Loucy (cell line): ENCODE measurements at regions not wholly inside any gene's neighbourhood (a gene's known extent, or its start where the extent isn't known, plus 50 kb on each side); places are given as distances from the start of the nearest gene placed in this dataset.

Source experiments
- H2AFZ ChIP-seq: fragments of 200-600 bp; sonication (generic); 2 replicates; pipeline ENCODE4 v1.6.0; 2016; ENCODE audit warnings: antibody characterized with exemption, mild to moderate bottlenecking, low read length, moderate library complexity
- H3F3A ChIP-seq: fragments of 200-600 bp; 2 replicates; pipeline ENCODE4 v1.6.0; 2016; ENCODE audit warnings: antibody characterized with exemption, low read depth, mild to moderate bottlenecking
- H3K27me3 ChIP-seq: fragments of 200-600 bp; sonication (generic); 2 replicates; pipeline ENCODE4 v1.6.1; 2014; ENCODE audit warnings: low read length, mild to moderate bottlenecking; ENCODE audit not compliant: insufficient read depth, poor library complexity, severe bottlenecking
- H3K36me3 ChIP-seq: fragments of 200-600 bp; sonication (generic); 2 replicates; pipeline ENCODE4 v1.6.1; 2016; ENCODE audit warnings: low read length; ENCODE audit not compliant: insufficient read depth
- H3K4me1 ChIP-seq: fragments of 200-600 bp; sonication (generic); 2 replicates; pipeline ENCODE4 v1.5.1; 2014; ENCODE audit warnings: low read length, mild to moderate bottlenecking; ENCODE audit not compliant: insufficient read depth, poor library complexity, severe bottlenecking
- H3K4me2 ChIP-seq: fragments of 200-600 bp; sonication (generic); 2 replicates; pipeline ENCODE4 v1.6.0; 2014; ENCODE audit warnings: antibody characterized with exemption, low read length, low read depth, mild to moderate bottlenecking; ENCODE audit not compliant: poor library complexity, severe bottlenecking
- H3K4me3 ChIP-seq: fragments of 200-600 bp; sonication (generic); 2 replicates; pipeline ENCODE4 v1.5.1; 2014; ENCODE audit warnings: low read length, mild to moderate bottlenecking, mixed read lengths; ENCODE audit not compliant: poor library complexity, severe bottlenecking
- H3K79me2 ChIP-seq: fragments of 200-600 bp; sonication (generic); 2 replicates; pipeline ENCODE4 v1.6.1; 2014; ENCODE audit warnings: low read length; ENCODE audit not compliant: insufficient read depth
- H3K9ac ChIP-seq: fragments of 200-600 bp; sonication (generic); 2 replicates; pipeline ENCODE4 v1.6.0; 2014; ENCODE audit warnings: mild to moderate bottlenecking, low read depth, low read length, moderate library complexity; ENCODE audit not compliant: poor library complexity, severe bottlenecking
- H3K9me2 ChIP-seq: fragments of 200-600 bp; sonication (generic); replicated peaks from 2 replicates; pipeline ENCODE4 v1.6.1; 2016; ENCODE audit warnings: low read depth, low read length, mixed read lengths
- H3K9me3 ChIP-seq: fragments of 200-600 bp; sonication (generic); 2 replicates; pipeline ENCODE4 v1.6.1; 2014; ENCODE audit warnings: mild to moderate bottlenecking, antibody characterized with exemption, low read length, low read depth; ENCODE audit not compliant: insufficient read depth
- H4K20me1 ChIP-seq: fragments of 200-600 bp; sonication (generic); 2 replicates; pipeline ENCODE4 v1.6.0; 2014; ENCODE audit warnings: antibody characterized with exemption, low read length, mild to moderate bottlenecking; ENCODE audit not compliant: insufficient read depth, poor library complexity, severe bottlenecking
- EZH2phosphoT487 ChIP-seq: fragments of 200-600 bp; IDR thresholded peaks from 2 replicates; pipeline ENCODE4 v1.6.1; 2018; ENCODE audit warnings: antibody characterized with exemption, mild to moderate bottlenecking, moderate library complexity, borderline replicate concordance
- TF ChIP-seq, protein P1 (sequence below): fragments of 200-600 bp; sonication (generic); conservative IDR thresholded peaks from 2 replicates; pipeline ENCODE4 v1.5.1; 2014; ENCODE audit warnings: mild to moderate bottlenecking, antibody characterized with exemption, low read length

DNA sequence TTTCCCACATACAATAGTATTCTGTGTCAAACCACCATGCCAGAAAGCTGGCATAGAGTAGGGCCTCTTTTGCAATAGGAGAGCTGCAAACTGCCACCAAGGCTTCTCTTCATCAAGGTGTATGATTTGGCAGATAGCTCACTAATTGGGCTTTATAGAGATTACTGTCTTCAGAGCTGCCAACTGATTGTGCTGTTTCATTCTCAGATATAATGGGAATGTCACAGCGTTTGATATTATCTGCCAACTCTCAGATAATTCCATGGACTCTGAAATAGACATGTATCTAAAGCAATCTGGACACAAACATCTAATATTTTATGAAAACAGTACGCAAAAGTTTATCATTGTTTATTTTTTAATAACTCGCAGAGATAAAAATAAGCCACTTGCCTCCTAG lies 1289.1 kb downstream of the STIM2 start:
- H2AFZ ChIP-seq, result no peak overlapping the region
- no peaks in the 10 kb centered on the region for H3F3A ChIP-seq
- TF ChIP-seq, protein P1, sequence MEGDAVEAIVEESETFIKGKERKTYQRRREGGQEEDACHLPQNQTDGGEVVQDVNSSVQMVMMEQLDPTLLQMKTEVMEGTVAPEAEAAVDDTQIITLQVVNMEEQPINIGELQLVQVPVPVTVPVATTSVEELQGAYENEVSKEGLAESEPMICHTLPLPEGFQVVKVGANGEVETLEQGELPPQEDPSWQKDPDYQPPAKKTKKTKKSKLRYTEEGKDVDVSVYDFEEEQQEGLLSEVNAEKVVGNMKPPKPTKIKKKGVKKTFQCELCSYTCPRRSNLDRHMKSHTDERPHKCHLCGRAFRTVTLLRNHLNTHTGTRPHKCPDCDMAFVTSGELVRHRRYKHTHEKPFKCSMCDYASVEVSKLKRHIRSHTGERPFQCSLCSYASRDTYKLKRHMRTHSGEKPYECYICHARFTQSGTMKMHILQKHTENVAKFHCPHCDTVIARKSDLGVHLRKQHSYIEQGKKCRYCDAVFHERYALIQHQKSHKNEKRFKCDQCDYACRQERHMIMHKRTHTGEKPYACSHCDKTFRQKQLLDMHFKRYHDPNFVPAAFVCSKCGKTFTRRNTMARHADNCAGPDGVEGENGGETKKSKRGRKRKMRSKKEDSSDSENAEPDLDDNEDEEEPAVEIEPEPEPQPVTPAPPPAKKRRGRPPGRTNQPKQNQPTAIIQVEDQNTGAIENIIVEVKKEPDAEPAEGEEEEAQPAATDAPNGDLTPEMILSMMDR, result no peak
- no peak for TF ChIP-seq EZH2phosphoT487
- H3K4me3 ChIP-seq, result no peak overlapping the region
- no peaks in the 10 kb centered on the region for H3K9me2 ChIP-seq
- H3K9me3 ChIP-seq, result no peaks in the 10 kb centered on the region
- no peaks in the 10 kb centered on the region for H4K20me1 ChIP-seq
- H3K4me1 ChIP-seq, result no peaks in the 10 kb centered on the region
- H3K4me2 ChIP-seq, result no peak overlapping the region
- no peaks in the 10 kb centered on the region for H3K79me2 ChIP-seq
- H3K36me3 ChIP-seq, result no peaks in the 10 kb centered on the region
- H3K9ac ChIP-seq, result no peak overlapping the region
- H3K27me3 ChIP-seq, result no peaks in the 10 kb centered on the region

DNA sequence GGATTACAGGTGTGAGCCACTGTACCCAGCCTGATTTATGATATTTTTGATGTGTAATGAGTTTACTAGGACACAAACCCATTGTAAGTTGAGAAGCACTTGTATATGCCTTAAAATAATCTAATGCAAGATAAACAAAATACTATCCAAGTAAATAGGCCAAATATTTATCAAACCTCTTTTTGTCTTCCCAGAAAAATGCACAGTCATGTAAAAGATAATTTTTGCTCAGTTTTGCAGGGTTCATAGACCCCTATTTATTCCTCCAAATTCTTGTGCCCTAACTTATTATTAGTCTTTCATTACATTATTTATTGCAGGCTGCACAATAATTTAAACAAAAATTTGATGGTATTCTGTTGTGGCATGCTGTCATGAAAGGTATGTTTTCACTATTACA lies 1290.7 kb downstream of the STIM2 start:
- Histone ChIP-seq H4K20me1 (no peaks in the 10 kb centered on the region), H3K79me2 (no peaks in the 10 kb centered on the region), H3K9me2 (no peaks in the 10 kb centered on the region), H3K9ac (no peak overlapping the region), H3K9me3 (no peaks in the 10 kb centered on the region), H3K4me2 (no peak overlapping the region), H2AFZ (no peak overlapping the region), H3K36me3 (no peaks in the 10 kb centered on the region), H3K27me3 (no peaks in the 10 kb centered on the region), H3K4me1 (no peaks in the 10 kb centered on the region), H3F3A (no peaks in the 10 kb centered on the region), H3K4me3 (no peak overlapping the region)
- TF ChIP-seq, protein P1, result no peak
- TF ChIP-seq EZH2phosphoT487, result no peak

DNA sequence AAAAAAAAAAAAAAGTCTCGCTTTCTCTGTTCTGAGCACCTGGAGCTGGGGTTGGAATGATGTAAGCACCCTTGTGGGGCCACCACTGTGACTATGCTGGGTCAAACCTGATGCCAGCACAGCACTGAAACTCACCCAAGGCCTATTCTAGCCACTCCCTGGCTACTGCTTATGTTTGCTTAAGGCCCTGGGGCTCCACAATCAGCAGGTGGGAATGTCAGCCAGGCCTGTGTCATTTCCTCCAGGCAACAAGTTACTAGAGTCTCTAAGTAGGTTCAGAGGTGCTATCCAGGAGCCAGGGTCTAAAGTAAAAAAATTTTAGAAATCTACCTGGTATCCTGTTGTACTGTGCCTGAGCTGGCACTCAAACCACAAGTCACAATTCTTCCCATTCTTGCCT lies 1306.8 kb downstream of the STIM2 start:
- TF ChIP-seq, protein P1, result no peak
- TF ChIP-seq EZH2phosphoT487, result no peak
- Histone ChIP-seq H3K9me2 (no peaks in the 10 kb centered on the region), H3K4me2 (no peak overlapping the region), H3K4me1 (no peaks in the 10 kb centered on the region), H3K36me3 (no peaks in the 10 kb centered on the region), H3F3A (no peaks in the 10 kb centered on the region), H2AFZ (no peak overlapping the region), H3K9me3 (no peaks in the 10 kb centered on the region), H3K27me3 (no peaks in the 10 kb centered on the region), H3K79me2 (no peaks in the 10 kb centered on the region), H3K9ac (no peak overlapping the region), H3K4me3 (no peak overlapping the region), H4K20me1 (no peaks in the 10 kb centered on the region)
